Heart left ventricle (tissue), 16 donors: ENCODE measurements at regions not wholly inside any gene's neighbourhood (a gene's known extent, or its start where the extent isn't known, plus 50 kb on each side); places are given as distances from the start of the nearest gene placed in this dataset.

Source experiments
- ATAC-seq, 4 donors: fragments of 200-7000 bp; cut with Tn5 transposase; one replicate each; pipeline ENCODE4 v1.9.1; 2020 to 2022; ENCODE audit warnings: moderate library complexity in 4 of 4, mild to moderate bottlenecking in 3 of 4, moderate number of reproducible peaks in 1 of 4
- DNase-seq, 5 donors: peaks; one replicate each; pipeline ENCODE4 v3.0.0-alpha.2; 2020
- H3K27ac ChIP-seq, 12 donors: fragments of 200-600 bp; sonication (generic) in 4 of 12; one replicate each; pipeline versions ENCODE4 v1.5.0 to v1.8.0; 2016 to 2022; ENCODE audit warnings: mild to moderate bottlenecking in 2 of 12
- H3K27me3 ChIP-seq, 9 donors: fragments of 200-600 bp; sonication (generic) in 2 of 9; one replicate each; pipeline versions ENCODE4 v1.5.1 to v1.8.0; 2016 to 2022; ENCODE audit warnings: mild to moderate bottlenecking in 3 of 9
- H3K36me3 ChIP-seq, 9 donors: fragments of 200-600 bp; sonication (generic) in 2 of 9; one replicate each; pipeline versions ENCODE4 v1.5.0 to v1.8.0; 2018 to 2022; ENCODE audit warnings: mild to moderate bottlenecking in 2 of 9
- H3K4me1 ChIP-seq, 12 donors: fragments of 200-600 bp; sonication (generic) in 4 of 12; one replicate each; pipeline versions ENCODE4 v1.5.0 to v1.8.0; 2016 to 2022; ENCODE audit warnings: mild to moderate bottlenecking in 3 of 12
- H3K4me3 ChIP-seq, 12 donors: fragments of 200-600 bp; sonication (generic) in 4 of 12; one replicate each; pipeline versions ENCODE4 v1.5.0 to v1.8.0; 2017 to 2022; ENCODE audit warnings: mild to moderate bottlenecking in 9 of 12, moderate library complexity in 4 of 12
- H3K9me3 ChIP-seq, 12 donors: fragments of 200-600 bp; sonication (generic) in 4 of 12; one replicate each; pipeline versions ENCODE4 v1.5.0 to v1.8.0; 2016 to 2022; ENCODE audit warnings: mild to moderate bottlenecking in 1 of 12
- CTCF ChIP-seq, 12 donors: fragments of 200-600 bp; sonication (generic) in 4 of 12; IDR thresholded peaks; one replicate each; pipeline versions ENCODE4 v1.5.0 to v1.8.0; 2018 to 2022; ENCODE audit warnings: antibody characterized with exemption in 12 of 12, mild to moderate bottlenecking in 5 of 12
- POLR2A ChIP-seq, 2 donors: fragments of 450-650 bp; IDR thresholded peaks; one replicate each; pipeline ENCODE4 v1.6.1; 2017; ENCODE audit warnings: antibody characterized with exemption in 2 of 2, mild to moderate bottlenecking in 2 of 2, moderate library complexity in 2 of 2
- WGBS, 4 donors: extraction: QIAGEN DNeasy Blood & Tissue Kit in 2 of 4; methylation state at CpG; one replicate each; pipeline versions ENCODE4 v1.1.5 to v1.1.7; 2013 to 2018; 5-methylcytosine and 5-hydroxymethylcytosine counted together
- intact Hi-C, 10 donors: fragments of 100-400 bp; cut with DNase I; formaldehyde crosslinking; loops; one replicate each; pipeline versions ENCODE4 v1.11.1 to v1.14.2; 2022
- donor health status: ischemic (EF 13 %, LVEDD 7.1; RV severe dilation, severe dysfunction).
- donor health status: healthy with polysubstance abuse.
- donor health status: DM: no; HTN: yes; CAD: no.
- donor health status: DM: no; HTN: no; CAD: no.
- donor health status: ischemic (EF 25% LVEDD 6.9; RV normal size, moderate dysfunction).
- donor health status: ischemic (EF 25% LVEDD 5.7; RV mildly dilated, moderate dysfunction).
- donor health status: healthy.
- donor health status: DM: yes; HTN: yes; CAD: no.
- donor health status: ischemic (EF 35%, LVEDD 5.7; RV mildly dilated, moderate dysfunction).
- donor health status: nonischemic (EF 11% LVEDD 7.7; RV severe dilation, severe dysfunction).
- donor health status: DM: yes; HTN: yes; CAD: no.
- donor health status: PGD.
- donor health status: ischemic (EF 29% LVEDD 5.4; RV normal size, mild dysfunction).
- donor health status: nonischemic (EF 23%, LVEDD 6.1; RV moderate dilation, normal function).

- ATAC-seq (no peak), DNase-seq (no peak)
- no peaks in the 10 kb centered on the region for H3K4me1 ChIP-seq
- TF ChIP-seq CTCF (IDR thresholded peaks at IDR 0.05) (no peak), POLR2A (IDR thresholded peaks at IDR 0.05) (no peak)
- intact Hi-C loops, result no loop called here
- H3K27ac ChIP-seq, result no peak overlapping the region
- WGBS, 4 donors, result 21 to 35% (median 33%) methylated on average over 2 of the region's 2 CpGs
- no peaks in the 10 kb centered on the region for H3K36me3 ChIP-seq
- H3K4me3 ChIP-seq, result no peak overlapping the region
- no peaks in the 10 kb centered on the region for H3K27me3 ChIP-seq
- peaks cover 0 to 6% (median 0%) of the 10 kb centered on the region in 12 donors for H3K9me3 ChIP-seq
Observed at GRCh38 chr4:63795301-63795700, 613.9 kb downstream of the TECRL start.

- 73 to 80% (median 76%) methylated on average over 5 of the region's 5 CpGs for WGBS, 4 donors
- intact Hi-C loops, result no loop called here
- DNase-seq (no peak), ATAC-seq (no peak)
- Histone ChIP-seq H3K27ac (no peak overlapping the region), H3K27me3 (no peaks in the 10 kb centered on the region), H3K9me3 (no peaks in the 10 kb centered on the region), H3K4me3 (no peak overlapping the region), H3K36me3 (no peaks in the 10 kb centered on the region), H3K4me1 (no peaks in the 10 kb centered on the region)
- no peak for TF ChIP-seq CTCF (IDR thresholded peaks at IDR 0.05)
- no peak for TF ChIP-seq POLR2A (IDR thresholded peaks at IDR 0.05)
Observed at GRCh38 chr4:63790377-63790776, 618.9 kb downstream of the TECRL start.

GRCh38 chr4:63788271-63788670 lies 621.0 kb downstream of the TECRL start:
- Histone ChIP-seq H3K27me3 (no peaks in the 10 kb centered on the region), H3K9me3 (no peaks in the 10 kb centered on the region), H3K4me1 (no peaks in the 10 kb centered on the region), H3K4me3 (no peak overlapping the region), H3K27ac (no peak overlapping the region), H3K36me3 (no peaks in the 10 kb centered on the region)
- no peak for DNase-seq
- WGBS, 4 donors, result 74 to 91% (median 83%) methylated on average over 1 of the region's 1 CpG
- no peak for TF ChIP-seq CTCF (IDR thresholded peaks at IDR 0.05)
- TF ChIP-seq POLR2A (IDR thresholded peaks at IDR 0.05), result no peak
- intact Hi-C loops, result no loop called here
- no peak for ATAC-seq

- WGBS, 4 donors, result 71 to 80% (median 75%) methylated on average over 1 of the region's 1 CpG
- ATAC-seq, result no peak
- TF ChIP-seq POLR2A (IDR thresholded peaks at IDR 0.05) (no peak), CTCF (IDR thresholded peaks at IDR 0.05) (no peak)
Observed at GRCh38 chr4:63787326-63787725, 621.9 kb downstream of the TECRL start.

More at GRCh38 chr4:63787326-63787725, 621.9 kb downstream of the TECRL start:
- H3K4me1 ChIP-seq, result no peaks in the 10 kb centered on the region
- intact Hi-C loops, result no loop called here
- no peaks in the 10 kb centered on the region for H3K9me3 ChIP-seq
- no peak for DNase-seq
- H3K4me3 ChIP-seq, result no peak overlapping the region
- H3K27me3 ChIP-seq, result no peaks in the 10 kb centered on the region
- H3K27ac ChIP-seq, result no peak overlapping the region
- H3K36me3 ChIP-seq, result no peaks in the 10 kb centered on the region
